GM19438 (cell line): ENCODE measurements at regions not wholly inside any gene's neighbourhood (a gene's known extent, or its start where the extent isn't known, plus 50 kb on each side); places are given as distances from the start of the nearest gene placed in this dataset.

Experiments
- ATAC-seq: cut with Tn5 transposase; IDR thresholded peaks from one replicate; pipeline ENCODE4 v1.9.1; 2021; ENCODE audit warnings: low read depth; ENCODE audit not compliant: unreplicated experiment

DNA sequence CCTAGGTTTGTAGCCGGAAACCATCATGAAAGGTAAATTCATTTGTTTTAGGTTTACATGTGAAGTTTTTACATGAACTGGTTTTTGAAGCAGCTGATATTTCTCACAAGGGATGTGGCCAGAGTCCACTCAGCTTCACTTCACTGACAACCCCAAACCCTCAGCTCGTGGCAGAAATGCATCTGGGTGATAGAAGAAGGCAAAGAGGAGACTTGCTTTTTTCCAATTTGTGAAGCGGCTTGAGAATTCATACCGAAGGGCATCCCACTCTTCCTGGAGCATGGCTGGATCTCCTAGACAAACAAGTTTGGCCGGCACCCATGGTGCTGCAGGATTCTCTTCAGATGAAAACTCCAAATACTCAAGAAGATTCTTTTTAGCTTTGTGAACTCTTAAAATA is 392.8 kb upstream of the CNR1 start:
- no peak for ATAC-seq

DNA sequence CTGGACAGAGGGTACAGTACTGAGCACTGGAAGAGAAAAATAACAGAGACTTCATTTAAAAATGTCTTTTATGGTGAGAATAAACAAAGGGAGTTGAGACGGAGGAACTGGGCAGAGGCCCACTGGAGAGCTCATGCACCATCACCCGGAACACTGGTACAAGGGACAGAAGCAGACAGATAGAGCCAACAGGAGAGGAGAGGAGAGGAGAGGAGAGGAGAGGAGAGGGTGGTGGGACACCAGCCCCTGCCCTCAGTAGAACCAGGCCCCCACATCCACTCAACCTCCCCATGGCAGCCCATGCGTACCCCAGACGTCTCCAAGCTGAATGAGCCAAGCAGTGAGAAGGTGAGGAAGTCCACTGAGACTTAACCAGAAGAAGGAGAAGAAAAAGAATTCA is 390.5 kb upstream of the CNR1 start:
- no peak for ATAC-seq

DNA sequence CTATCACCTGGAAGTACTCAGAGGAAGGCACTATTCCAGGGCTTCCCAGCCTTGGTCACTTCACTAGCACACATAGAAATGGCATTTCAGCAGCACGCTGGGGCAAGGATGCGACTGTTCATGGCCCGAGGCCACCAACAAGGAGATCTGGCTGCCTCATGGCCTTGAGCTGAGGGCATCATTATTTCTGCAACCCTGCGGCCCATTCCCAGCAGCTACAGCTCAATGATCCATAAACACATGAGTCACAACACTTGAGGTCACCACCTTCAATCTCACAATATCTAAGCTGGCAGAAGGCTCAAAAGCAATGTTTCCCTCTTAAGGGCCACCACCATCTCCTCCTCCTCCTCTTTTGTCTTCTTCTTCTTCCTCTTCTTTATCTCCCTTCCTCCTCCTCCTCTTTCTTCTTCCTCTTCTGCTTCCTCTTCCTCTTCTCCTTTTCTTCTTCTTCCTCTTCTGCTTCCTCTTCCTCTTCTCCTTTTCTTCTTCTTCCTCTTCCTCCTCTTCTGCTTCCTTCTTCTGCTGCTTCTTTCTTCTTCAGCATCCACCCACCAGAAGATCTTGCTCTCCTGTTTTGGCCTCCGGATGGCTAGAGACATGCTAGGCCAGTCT is 382.9 kb upstream of the CNR1 start:
- no peak for ATAC-seq

DNA sequence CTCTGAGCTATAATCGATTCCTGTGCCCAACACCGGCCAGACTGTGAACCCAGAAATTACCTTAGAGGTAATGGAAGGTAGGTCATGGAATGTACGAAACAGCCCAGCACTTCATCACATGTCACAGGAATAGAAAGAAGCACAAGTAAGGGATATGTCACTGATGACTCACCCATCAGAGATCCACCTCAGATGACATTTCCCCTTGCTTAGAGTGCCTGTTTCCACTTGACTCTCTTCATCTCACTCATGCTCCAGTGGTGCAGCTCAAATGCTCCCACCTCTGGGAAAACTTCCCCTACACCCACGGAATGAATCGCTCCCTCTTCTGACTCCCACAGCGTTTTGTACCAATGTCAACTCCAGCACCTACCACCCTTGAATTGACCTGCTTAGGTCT is 381.6 kb upstream of the CNR1 start:
- no peak for ATAC-seq

DNA sequence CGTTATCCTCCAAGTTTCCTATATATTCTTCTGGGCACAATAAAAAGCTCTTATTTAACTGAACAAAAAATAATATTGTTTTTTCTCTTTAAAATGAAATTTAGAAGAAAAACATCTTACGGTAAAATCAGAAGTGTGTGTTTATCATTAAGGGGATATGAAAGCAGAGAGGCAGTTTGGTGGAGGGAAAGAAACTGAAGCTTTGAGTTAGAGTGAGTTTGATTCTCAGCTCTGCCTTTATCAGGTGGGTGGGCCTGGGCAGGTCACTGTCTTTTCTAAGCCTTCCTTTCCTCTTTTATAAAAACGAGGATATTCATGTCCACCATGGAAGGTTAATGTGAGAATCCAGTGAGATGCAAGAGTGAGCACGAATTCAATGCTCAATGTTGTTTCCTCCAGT is 379.8 kb upstream of the CNR1 start:
- ATAC-seq: no peak

DNA sequence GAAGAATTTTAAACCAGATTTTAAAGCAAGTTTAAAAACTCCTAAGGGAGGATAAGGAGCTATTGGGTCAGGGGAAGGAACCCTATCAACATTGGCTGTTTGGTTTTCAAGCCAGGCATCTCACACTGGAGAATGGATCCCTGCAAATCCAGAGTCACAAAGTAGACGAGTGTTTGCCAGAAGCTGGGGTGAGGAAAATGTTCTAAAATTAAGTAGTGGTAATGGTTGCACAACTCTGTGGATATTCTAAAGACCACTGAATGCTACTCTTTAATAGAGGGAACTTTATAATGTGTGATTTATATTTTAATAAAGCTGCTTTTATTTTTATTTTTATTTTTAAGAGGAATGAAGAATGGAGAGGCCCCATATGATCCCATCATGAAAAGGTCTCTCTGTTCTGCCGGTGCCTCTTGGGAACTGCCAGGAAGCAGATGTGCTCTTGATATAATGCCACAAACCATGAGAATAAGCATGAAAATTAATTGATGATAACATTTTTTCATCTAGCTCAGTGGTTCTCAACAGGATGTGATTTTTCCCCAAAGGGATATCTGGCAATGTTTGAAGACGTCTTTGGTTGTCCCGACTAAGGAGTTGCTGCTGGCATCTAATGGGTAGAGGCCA is 379.0 kb upstream of the CNR1 start:
- ATAC-seq: no peak

DNA sequence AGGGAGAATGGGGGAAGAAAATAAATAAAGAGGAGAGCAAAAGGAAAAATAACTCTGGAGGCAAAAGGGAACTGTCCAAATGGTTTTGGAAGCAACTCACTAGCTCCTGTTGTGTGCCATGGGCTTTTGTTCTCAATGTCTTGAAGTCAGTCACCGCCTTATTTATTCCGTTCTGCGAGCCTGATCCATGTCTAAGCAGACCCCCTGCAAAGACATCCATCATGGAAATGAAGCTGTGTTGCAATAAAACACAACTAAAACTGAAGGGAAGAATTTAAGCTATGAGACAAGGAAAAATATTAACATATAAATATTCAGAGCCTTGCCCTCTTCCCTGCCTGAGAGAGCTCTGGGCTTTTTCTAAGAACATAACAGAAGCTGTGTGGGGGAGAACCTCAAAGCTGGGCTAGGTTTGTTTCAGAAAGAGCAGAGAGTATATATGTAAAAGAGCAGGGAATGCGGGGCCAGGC is 373.2 kb upstream of the CNR1 start:
- ATAC-seq: no peak

DNA sequence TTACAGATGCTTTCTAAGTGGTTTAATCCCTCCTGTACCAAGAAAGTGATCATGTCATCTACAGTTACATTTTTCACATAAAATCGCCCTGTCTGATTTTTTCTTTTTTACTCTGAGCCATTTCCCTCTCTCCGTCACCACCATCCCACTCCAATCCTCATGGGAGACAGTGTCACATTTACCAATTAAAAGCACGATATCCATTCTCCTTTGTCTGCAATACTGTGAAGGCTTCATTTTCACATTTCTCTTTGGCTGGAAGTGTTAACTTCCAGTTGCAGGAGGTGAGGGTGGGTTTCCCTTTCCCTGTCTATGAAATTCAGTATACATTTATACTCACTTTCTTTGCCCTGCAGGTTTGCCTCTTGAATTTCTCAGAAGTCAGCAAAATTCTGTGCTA is 372.7 kb upstream of the CNR1 start:
- no peak for ATAC-seq

DNA sequence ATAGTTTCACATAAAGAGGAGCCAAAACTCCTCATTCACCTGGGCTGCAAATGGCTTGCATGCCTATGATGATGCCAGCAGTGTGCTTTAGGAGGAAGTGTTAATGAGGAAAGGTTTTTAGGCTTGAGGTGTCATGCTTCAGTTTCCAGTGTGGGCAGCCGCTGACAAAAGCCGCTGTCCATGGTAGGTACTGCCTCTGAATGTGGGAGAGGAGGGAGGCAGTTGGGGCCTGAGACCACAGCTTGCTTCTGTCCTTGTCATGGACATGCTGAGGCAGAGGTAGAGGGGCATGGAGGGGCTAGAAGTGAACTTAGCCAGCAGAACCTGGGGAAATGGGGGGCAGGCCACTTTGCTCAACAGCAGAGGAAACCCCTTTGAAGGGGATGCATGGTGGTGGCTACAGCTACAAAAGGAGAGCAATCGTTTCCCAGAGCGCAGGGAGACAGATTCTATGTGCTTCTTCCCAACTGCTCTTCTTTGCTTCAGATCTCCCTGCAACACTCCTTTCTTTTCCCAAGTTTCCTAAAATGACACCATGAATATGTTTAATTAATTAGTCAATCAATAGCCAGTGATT is 372.1 kb upstream of the CNR1 start:
- no peak for ATAC-seq

DNA sequence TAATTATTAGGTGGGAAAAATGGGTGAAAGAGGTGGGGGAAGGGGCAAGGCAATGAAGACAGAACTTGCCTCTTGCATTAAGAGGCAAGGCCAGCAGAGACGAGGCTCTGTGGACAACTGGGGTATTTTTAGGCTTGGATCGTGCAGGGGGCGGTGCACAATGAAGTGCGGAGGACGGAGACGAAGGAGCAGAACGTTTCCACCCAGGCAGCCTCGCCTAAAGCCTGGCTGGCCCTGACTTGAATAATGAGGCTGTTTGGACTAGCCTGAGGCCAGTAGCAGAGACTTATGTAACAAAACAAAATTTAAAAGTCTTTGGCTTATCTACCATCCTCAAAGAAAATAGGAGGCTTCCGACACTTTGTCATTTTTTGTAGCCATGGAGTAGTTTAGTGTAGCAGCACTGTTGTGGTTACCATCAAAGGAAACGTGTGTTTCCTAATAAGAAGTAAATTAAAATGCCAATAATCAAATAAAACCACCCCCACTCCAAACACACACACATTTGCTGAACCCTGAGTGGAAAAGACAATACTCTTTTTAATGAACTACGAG is 370.0 kb upstream of the CNR1 start:
- no peak for ATAC-seq

DNA sequence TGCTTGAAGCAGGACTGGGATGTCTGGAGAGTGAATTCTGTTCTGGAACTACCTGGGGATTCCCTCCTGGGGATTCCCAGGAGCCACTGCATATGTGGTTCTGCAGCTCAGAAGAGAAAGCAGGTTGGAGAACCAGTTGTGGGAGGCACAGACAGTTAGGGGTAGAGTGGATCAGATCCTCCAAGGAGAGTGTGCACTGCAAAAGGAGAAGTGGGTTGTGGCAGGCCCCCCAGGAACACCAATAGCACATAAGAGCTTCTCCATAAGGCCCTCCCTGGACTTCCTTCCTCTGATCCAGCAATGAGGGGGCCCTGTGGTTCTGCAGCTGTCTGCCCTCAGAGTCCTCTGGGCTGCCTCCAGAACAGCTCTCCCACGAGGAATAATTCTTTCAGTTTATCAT is 369.2 kb upstream of the CNR1 start:
- ATAC-seq: no peak

DNA sequence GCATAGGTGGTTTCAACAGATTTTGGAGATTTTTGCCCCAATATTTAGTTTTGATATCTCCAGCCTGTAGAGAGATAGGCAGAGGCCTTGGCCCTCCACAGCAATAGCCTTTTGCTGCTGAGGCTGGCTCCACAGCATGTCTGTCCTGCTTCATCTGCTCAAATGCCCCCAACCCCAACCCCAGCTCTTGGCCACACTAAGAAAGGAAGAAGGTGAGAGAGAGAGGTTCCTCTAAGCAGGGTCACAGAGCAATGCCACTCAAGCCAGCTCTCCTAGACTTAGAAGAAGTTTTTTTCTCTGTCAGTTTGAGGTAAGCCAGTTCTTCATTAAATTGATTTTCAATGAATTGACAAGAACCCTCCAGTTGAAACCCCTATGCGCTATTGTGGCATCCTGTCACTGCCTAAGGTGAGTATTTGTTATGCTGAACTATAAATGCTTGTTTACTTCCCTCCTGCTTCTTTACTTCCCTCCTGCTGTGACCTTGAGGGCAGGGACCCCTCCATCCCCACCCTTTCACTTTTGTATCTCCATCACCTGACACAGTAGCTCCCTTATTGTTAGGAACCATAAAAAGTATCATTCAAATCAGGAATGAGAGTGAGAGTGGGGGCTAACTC is 366.2 kb upstream of the CNR1 start:
- ATAC-seq: no peak

DNA sequence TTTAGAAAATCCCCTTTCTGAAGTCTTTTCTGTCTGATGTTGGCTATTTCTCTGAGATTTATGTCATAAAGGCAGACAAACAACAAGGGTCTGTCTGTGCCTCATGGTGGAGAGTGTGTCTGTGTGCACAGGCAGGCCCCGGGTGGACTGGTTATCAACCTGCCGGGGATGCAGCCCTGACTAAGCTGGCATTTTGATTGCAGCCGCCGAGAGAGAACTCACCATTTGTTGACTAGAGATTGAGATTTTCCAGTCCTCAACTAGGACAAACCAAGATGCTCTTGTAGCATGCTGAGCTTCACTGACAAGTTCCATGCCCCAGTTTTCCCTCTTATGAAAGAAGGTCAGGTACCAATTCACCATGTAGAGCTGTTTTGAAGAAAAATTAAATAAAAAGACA is 363.6 kb upstream of the CNR1 start:
- no peak for ATAC-seq

DNA sequence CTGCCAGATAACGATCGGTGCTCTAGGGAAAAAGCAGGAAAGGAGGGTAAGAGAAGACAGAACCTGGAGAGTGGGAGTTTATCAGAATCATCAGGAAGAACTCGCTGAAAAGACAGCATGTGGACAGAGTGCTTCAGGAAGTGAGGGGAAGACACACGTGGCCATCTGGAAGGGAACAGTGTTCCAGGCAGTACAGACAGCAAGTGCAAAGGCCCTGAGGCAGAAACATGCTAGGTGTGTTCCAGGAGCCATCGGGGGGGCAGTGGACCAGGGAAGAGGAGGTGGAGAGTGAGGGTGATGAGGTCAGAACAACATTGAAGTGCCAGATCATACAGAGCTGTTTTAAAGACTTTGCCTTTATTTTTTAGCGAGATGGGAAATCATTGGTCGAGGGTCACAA is 354.3 kb upstream of the CNR1 start:
- ATAC-seq: no peak

DNA sequence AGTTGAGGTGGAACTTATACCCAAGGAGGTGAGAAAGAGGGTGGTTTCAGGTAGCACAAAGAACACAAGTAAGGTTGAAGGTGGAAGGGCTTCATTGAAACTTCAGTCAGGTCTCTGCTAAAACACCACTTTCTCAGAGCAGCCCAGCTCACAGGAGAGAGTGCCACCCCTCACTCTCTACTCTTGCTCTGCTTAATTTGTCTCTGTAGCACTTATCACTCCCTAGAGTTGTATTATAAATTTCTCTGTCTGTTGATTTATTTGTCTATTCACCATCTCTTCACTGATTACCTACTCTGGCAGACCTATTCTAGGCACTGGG is 353.8 kb upstream of the CNR1 start:
- no peak for ATAC-seq

DNA sequence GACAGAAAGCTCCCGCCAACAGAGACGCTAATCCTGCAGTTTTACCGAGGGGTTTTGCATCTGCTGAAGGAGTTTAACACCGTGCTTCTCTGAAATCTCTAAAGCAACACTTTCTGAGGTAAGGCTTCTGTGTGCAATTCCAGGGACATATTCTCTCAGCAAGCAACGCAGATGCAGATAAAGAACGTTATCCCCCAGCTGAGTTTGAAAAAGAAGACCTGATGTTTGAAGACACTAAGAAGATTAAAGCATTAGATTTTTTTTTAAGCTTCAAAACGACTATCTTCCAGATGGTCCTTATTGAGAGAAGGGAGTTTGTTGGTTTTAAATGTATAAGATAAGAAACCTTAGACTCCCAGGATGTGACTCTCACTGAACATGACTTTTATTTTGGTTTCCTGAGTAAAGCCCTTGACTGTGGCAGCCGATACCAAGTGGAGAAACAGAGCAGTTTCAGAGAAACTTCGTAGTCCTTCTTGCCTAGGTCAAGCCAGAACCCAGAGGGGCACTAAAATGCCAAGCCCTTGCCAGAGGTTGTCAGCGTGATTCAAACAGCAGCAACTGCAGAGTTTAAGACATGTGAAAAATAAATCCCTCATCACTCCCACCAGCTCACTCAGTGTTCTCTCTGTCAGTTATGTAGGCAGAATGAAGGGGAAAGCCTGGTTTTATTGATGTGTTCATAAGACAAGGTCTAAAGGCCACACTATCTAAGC is 353.3 kb upstream of the CNR1 start:
- ATAC-seq: no peak

DNA sequence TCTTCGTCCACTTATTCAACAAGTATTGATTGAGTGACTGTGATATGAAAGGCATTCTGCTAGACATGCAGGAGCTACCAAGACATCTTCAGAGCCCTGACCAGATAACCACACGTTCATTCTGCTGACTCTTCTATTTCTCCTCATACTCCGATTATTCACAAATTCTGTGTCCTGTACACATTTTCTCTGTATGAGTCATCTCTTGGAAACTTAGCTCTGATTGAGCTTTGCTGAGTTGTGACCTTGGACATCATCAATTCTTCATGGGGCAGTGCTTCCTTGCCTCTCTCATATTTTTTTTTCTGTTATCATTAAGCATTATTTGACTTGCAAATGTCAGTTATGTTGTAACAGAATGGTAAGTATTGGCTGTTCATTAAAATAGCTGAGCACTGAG is 351.6 kb upstream of the CNR1 start:
- ATAC-seq: no peak

DNA sequence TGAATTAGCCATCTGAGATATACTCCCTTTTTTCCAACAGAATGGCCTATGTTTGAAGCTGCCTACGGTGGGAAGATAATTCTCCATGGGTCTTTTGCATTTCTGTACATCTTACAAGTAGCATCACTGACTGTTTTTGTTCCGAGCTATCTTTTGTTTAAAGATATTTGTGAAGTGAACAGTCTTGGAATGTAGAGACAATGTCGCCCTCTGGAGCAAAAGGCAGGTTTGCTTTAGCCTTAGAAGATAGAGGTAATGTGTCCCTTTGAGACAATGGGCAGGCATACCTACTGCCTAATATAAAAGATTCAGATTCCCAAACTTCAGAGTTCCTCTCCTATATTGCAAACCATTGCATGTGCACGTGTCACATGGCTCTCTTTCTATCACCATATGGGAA is 347.8 kb upstream of the CNR1 start:
- ATAC-seq: no peak

DNA sequence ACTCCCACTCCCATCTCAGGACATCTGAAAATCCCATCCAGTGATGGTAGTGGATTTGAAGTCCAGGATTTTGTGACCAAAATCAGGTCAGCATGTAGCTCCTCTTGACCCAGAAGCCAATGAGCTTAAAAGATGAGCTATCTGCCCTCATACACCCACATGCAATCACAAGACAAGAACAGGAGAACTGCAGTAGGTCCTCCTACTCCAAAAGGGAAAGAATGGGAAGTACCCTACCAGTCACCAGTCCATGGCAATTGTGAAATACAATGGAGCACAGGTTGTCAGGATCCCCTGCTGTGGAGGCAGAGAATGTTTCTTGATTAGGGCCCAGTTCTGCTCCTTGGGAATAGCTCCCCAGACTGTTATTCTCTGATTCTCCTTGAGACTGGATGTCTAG is 347.3 kb upstream of the CNR1 start:
- no peak for ATAC-seq

DNA sequence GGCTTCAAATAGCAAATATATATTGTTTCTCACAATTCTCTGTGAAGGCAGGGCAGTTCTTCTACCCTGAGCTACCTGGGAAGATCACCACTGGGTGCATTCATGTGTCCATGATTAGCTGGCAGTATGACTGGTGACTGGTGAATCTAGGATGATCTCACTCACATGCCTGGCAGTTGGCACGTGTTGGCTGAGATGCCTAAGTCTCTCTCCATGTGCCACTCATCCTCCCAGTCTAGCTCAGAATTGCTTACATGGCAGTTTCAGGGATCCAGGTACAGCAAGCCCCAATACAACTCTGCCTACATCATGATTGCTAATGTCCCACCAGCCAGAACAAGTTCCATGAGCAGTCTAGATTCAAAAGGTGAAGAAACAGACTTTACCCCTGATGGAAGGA is 346.8 kb upstream of the CNR1 start:
- ATAC-seq: no peak

DNA sequence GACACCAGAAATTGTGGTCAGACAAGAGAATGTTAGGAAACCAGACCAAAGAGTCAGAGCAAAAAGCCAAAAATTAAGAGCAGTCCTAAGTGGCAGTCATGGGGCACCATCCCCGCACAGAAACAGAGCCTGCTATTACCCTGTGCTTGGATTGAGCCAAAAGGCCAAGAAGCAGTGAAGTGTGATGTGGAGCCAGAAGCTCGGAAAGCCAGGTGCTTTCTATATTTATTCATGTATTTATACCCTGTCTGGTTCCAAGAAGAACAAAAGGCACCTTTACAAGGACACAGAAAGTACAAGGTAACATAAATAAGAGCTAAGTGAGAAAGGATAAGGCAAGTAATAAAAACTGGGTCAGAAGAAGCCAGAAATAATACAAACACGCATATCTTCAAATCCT is 336.2 kb upstream of the CNR1 start:
- ATAC-seq: no peak
